Neuronal stem cell (in vitro differentiated cells): ENCODE measurements at regions not wholly inside any gene's neighbourhood (a gene's known extent, or its start where the extent isn't known, plus 50 kb on each side); places are given as distances from the start of the nearest gene placed in this dataset.

Experiments
- DNase-seq: peaks from one replicate; pipeline ENCODE4 v3.0.0-alpha.2; 2013; ENCODE audit warnings: low spot score
- H2AFZ ChIP-seq: one replicate; pipeline ENCODE4 v1.6.1; 2013; ENCODE audit warnings: mild to moderate bottlenecking, low read length, inconsistent platforms
- H2AK5ac ChIP-seq: 2 replicates; pipeline ENCODE4 v1.6.1; 2013; ENCODE audit warnings: low read depth, mild to moderate bottlenecking, inconsistent platforms, low read length, moderate library complexity, mixed read lengths
- H2BK120ac ChIP-seq: 2 replicates; pipeline ENCODE4 v1.6.1; 2013; ENCODE audit warnings: low read depth, mild to moderate bottlenecking, inconsistent platforms, low read length, moderate library complexity, mixed read lengths
- H2BK12ac ChIP-seq: one replicate; pipeline ENCODE4 v1.6.1; 2013; ENCODE audit warnings: low read length, inconsistent platforms
- H2BK15ac ChIP-seq: 2 replicates; pipeline ENCODE4 v1.6.1; 2013; ENCODE audit warnings: mild to moderate bottlenecking, low read length, inconsistent platforms, mixed read lengths
- H2BK5ac ChIP-seq: one replicate; pipeline ENCODE4 v1.6.1; 2013; ENCODE audit warnings: inconsistent platforms, mild to moderate bottlenecking, low read length, moderate library complexity
- H3K14ac ChIP-seq: one replicate; pipeline ENCODE4 v1.6.1; 2013; ENCODE audit warnings: low read length, inconsistent platforms
- H3K18ac ChIP-seq: 2 replicates; pipeline ENCODE4 v1.6.1; 2013; ENCODE audit warnings: low read length, inconsistent platforms
- H3K23ac ChIP-seq: 2 replicates; pipeline ENCODE4 v1.6.1; 2013; ENCODE audit warnings: low read depth, mild to moderate bottlenecking, mixed read lengths, low read length, inconsistent platforms; ENCODE audit not compliant: poor library complexity
- H3K27ac ChIP-seq: replicated peaks from 3 replicates; pipeline ENCODE4 v1.5.1; 2013; ENCODE audit warnings: low read length, inconsistent platforms
- H3K27me3 ChIP-seq, 3 experiments: 2 replicates each; pipeline ENCODE4 v1.6.1; 2013; ENCODE audit warnings: low read length in 3 of 3, mild to moderate bottlenecking in 2 of 3, inconsistent platforms in 1 of 3, low read depth in 1 of 3, mixed read lengths in 1 of 3, moderate library complexity in 1 of 3; ENCODE audit not compliant: control insufficient read depth in 3 of 3, insufficient read depth in 3 of 3
- H3K36me3 ChIP-seq, 2 donors: replicated peaks in 1 of 2; 2 replicates each; pipeline ENCODE4 v1.6.1; 2013; ENCODE audit warnings: low read length in 2 of 2; ENCODE audit not compliant: control insufficient read depth in 2 of 2, insufficient read depth in 2 of 2
- H3K4ac ChIP-seq: 2 replicates; pipeline ENCODE4 v1.6.1; 2013; ENCODE audit warnings: inconsistent platforms, mild to moderate bottlenecking, low read length, moderate library complexity
- H3K4me1 ChIP-seq, 2 donors: 1 replicate in 1 of 2; 2 replicates in 1 of 2; pipeline ENCODE4 v1.6.1; 2013; ENCODE audit warnings: low read length in 2 of 2, low read depth in 1 of 2; ENCODE audit not compliant: control insufficient read depth in 2 of 2, insufficient read depth in 1 of 2
- H3K4me2 ChIP-seq: one replicate; pipeline ENCODE4 v1.6.1; 2013; ENCODE audit warnings: mild to moderate bottlenecking, low read length, inconsistent platforms; ENCODE audit not compliant: insufficient read depth, poor library complexity, severe bottlenecking
- H3K4me3 ChIP-seq, 2 donors: 2 replicates each; pipeline ENCODE4 v1.5.1; 2013; ENCODE audit warnings: low read length in 2 of 2, mild to moderate bottlenecking in 2 of 2, inconsistent platforms in 1 of 2, moderate library complexity in 1 of 2
- H3K79me1 ChIP-seq: one replicate; pipeline ENCODE4 v1.6.1; 2013; ENCODE audit warnings: low read depth, mild to moderate bottlenecking, inconsistent platforms, low read length, moderate library complexity
- H3K9ac ChIP-seq: one replicate; pipeline ENCODE4 v1.6.1; 2013; ENCODE audit warnings: mild to moderate bottlenecking, low read depth, low read length, inconsistent platforms; ENCODE audit not compliant: poor library complexity
- H3K9me3 ChIP-seq, 2 donors: replicated peaks in 1 of 2; 2 replicates each; pipeline versions ENCODE3 to v1.6.1; 2013; ENCODE audit warnings: low read length in 2 of 2, mild to moderate bottlenecking in 2 of 2, inconsistent platforms in 1 of 2, low read depth in 1 of 2, mixed read lengths in 1 of 2, moderate library complexity in 1 of 2; ENCODE audit not compliant: control insufficient read depth in 2 of 2, insufficient read depth in 1 of 2
- H4K8ac ChIP-seq: one replicate; pipeline ENCODE4 v1.6.1; 2013; ENCODE audit warnings: low read depth, mild to moderate bottlenecking, inconsistent platforms, low read length, moderate library complexity
- H4K91ac ChIP-seq: one replicate; pipeline ENCODE4 v1.6.1; 2013; ENCODE audit warnings: low read length, low read depth, mild to moderate bottlenecking, inconsistent platforms; ENCODE audit not compliant: poor library complexity
- WGBS, 2 donors: extraction: QIAGEN DNeasy Blood & Tissue Kit; methylation state at CpG; one replicate each; pipeline ENCODE4 v1.1.7; 2013; ENCODE audit warnings: missing lambda C conversion rate in 2 of 2, mixed read lengths in 1 of 2; ENCODE audit not compliant: insufficient read length in 2 of 2, insufficient replicate concordance in 1 of 2; ENCODE audit errors: extremely low coverage in 2 of 2; 5-methylcytosine and 5-hydroxymethylcytosine counted together

- no peaks in the 10 kb centered on the region for H3K36me3 ChIP-seq
- H3K4me2 ChIP-seq = no peak overlapping the region
- H3K27me3 ChIP-seq = no peaks in the 10 kb centered on the region
- no CpG with 5 or more reads among the region's 4 CpGs for WGBS, 2 donors
- no peak overlapping the region for H2BK15ac ChIP-seq
- H3K4ac ChIP-seq = no peak overlapping the region
- no peaks in the 10 kb centered on the region for H3K4me1 ChIP-seq
- H4K8ac ChIP-seq = no peak overlapping the region
- no peak overlapping the region for H2BK5ac ChIP-seq
- no peak overlapping the region for H2AFZ ChIP-seq
- H2BK120ac ChIP-seq = no peak overlapping the region
- H2BK12ac ChIP-seq = no peak overlapping the region
- H3K14ac ChIP-seq = no peak overlapping the region
- no peak overlapping the region for H2AK5ac ChIP-seq
- peak overlapping the region; percentile 28 for H3K18ac ChIP-seq
- H3K4me3 ChIP-seq = peak overlapping the region in 1 of 2 donors; percentile 47
- no peak overlapping the region for H3K9ac ChIP-seq
- H3K79me1 ChIP-seq = no peaks in the 10 kb centered on the region
- DNase-seq = no peak
- H3K23ac ChIP-seq = peak overlapping the region; percentile 52
- H3K9me3 ChIP-seq = peaks cover 0 to 4% of the 10 kb centered on the region in 2 donors
- no peak overlapping the region for H4K91ac ChIP-seq
- H3K27ac ChIP-seq = no peak overlapping the region
Measured at GRCh38 chr1:108327534-108328466, 83.9 kb upstream of the NBPF4 start.

- Histone ChIP-seq H3K36me3 (no peaks in the 10 kb centered on the region), H3K4me2 (no peak overlapping the region), H3K9me3 (no peaks in the 10 kb centered on the region), H3K4me1 (no peaks in the 10 kb centered on the region), H3K27ac (no peak overlapping the region), H2BK120ac (no peak overlapping the region), H4K91ac (no peak overlapping the region), H3K14ac (no peak overlapping the region), H3K9ac (no peak overlapping the region), H3K4ac (no peak overlapping the region), H3K79me1 (no peaks in the 10 kb centered on the region), H2AK5ac (no peak overlapping the region), H3K27me3 (no peaks in the 10 kb centered on the region), H2BK12ac (no peak overlapping the region), H3K23ac (no peak overlapping the region), H2BK15ac (no peak overlapping the region), H4K8ac (no peak overlapping the region), H3K18ac (no peak overlapping the region), H2AFZ (no peak overlapping the region), H3K4me3 (no peak overlapping the region), H2BK5ac (no peak overlapping the region)
- no CpG with 5 or more reads among the region's 6 CpGs for WGBS, 2 donors
- no peak for DNase-seq
Measured at GRCh38 chr1:108345776-108346531, 102.1 kb upstream of the NBPF4 start.

- Histone ChIP-seq H4K91ac (no peak overlapping the region), H2BK120ac (no peak overlapping the region), H3K14ac (no peak overlapping the region), H4K8ac (no peak overlapping the region), H3K27me3 (no peaks in the 10 kb centered on the region), H3K36me3 (no peaks in the 10 kb centered on the region), H3K9me3 (no peaks in the 10 kb centered on the region), H3K4me2 (no peak overlapping the region), H3K79me1 (no peaks in the 10 kb centered on the region), H3K4me3 (no peak overlapping the region), H2BK15ac (no peak overlapping the region), H3K27ac (no peak overlapping the region), H2BK12ac (no peak overlapping the region), H3K18ac (no peak overlapping the region), H2AFZ (no peak overlapping the region), H2AK5ac (no peak overlapping the region), H3K9ac (no peak overlapping the region), H3K4ac (no peak overlapping the region), H3K23ac (no peak overlapping the region), H2BK5ac (no peak overlapping the region), H3K4me1 (no peaks in the 10 kb centered on the region)
- no peak for DNase-seq
- no CpG with 5 or more reads among the region's 2 CpGs for whole genome bisulfite sequencing, 2 donors
Measured at GRCh38 chr1:108357802-108358201, 92.3 kb upstream of the NBPF6 start.
